HG03571 (cell line): ENCODE measurements at regions not wholly inside any gene's neighbourhood (a gene's known extent, or its start where the extent isn't known, plus 50 kb on each side); places are given as distances from the start of the nearest gene placed in this dataset.
"Not testable (repeated sequence)": the region's sequence is repeated elsewhere in the genome, so short reads cannot be mapped to it uniquely, and the experiment has no call there.

Experiments
- ATAC-seq: cut with Tn5 transposase; IDR thresholded peaks from one replicate; pipeline ENCODE4 v1.9.1; 2021; ENCODE audit not compliant: unreplicated experiment

- ATAC-seq = no peak
Observed at GRCh38 chr3:28575746-28576613, 227.4 kb upstream of the AZI2 start.

GRCh38 chr3:28576614-28577200 is 228.1 kb upstream of the AZI2 start:
- ATAC-seq = no peak

GRCh38 chr3:28577941-28578500 is 229.4 kb upstream of the AZI2 start:
- no peak for ATAC-seq

GRCh38 chr3:28586325-28586724 is 237.7 kb upstream of the AZI2 start:
- no peak for ATAC-seq

GRCh38 chr3:28587723-28588122 is 239.1 kb upstream of the AZI2 start:
- no peak for ATAC-seq

GRCh38 chr3:28590216-28590615 is 241.6 kb upstream of the AZI2 start:
- no peak for ATAC-seq

- no peak for ATAC-seq
Observed at GRCh38 chr3:28590860-28591259, 242.2 kb upstream of the AZI2 start.

GRCh38 chr3:28595372-28595771 is 246.7 kb upstream of the AZI2 start:
- ATAC-seq = no peak

GRCh38 chr3:28597452-28597851 is 248.8 kb upstream of the AZI2 start:
- ATAC-seq = no peak

GRCh38 chr3:28598165-28598564 is 249.5 kb upstream of the AZI2 start:
- no peak for ATAC-seq

GRCh38 chr3:28601291-28601690 is 252.7 kb upstream of the AZI2 start:
- ATAC-seq = no peak

GRCh38 chr3:28606283-28606682 is 257.7 kb upstream of the AZI2 start:
- ATAC-seq = no peak

GRCh38 chr3:28612232-28612631 is 263.6 kb upstream of the AZI2 start:
- no peak for ATAC-seq

GRCh38 chr3:28613511-28614106 is 265.0 kb upstream of the AZI2 start:
- no peak for ATAC-seq

- no peak for ATAC-seq
Observed at GRCh38 chr3:28615071-28615470, 266.4 kb upstream of the AZI2 start.

- ATAC-seq = no peak
Observed at GRCh38 chr3:28615971-28616370, 267.3 kb upstream of the AZI2 start.

- ATAC-seq = no peak
Observed at GRCh38 chr3:28617821-28618220, 269.2 kb upstream of the AZI2 start.

- ATAC-seq = no peak
Observed at GRCh38 chr3:28623106-28623505, 274.5 kb upstream of the AZI2 start.

GRCh38 chr3:28624084-28624483 is 275.5 kb upstream of the AZI2 start:
- no peak for ATAC-seq

- not testable (repeated sequence) for ATAC-seq
Observed at GRCh38 chr3:28627843-28628242, 279.2 kb upstream of the AZI2 start.

- no peak for ATAC-seq
Observed at GRCh38 chr3:28634019-28634418, 285.4 kb upstream of the AZI2 start.

- ATAC-seq = no peak
Observed at GRCh38 chr3:28637742-28638141, 289.1 kb upstream of the AZI2 start.
